ENCODE measurements at regions not wholly inside any gene's neighbourhood (a gene's known extent, or its start where the extent isn't known, plus 50 kb on each side); places are given as distances from the start of the nearest gene placed in this dataset.

GRCh38 chr13:75202981-75203380 is 279.0 kb downstream of the TBC1D4 start:
- TF ChIP-seq CTCF (IDR thresholded peaks at IDR 0.05; ENCODE audit: insufficient read depth, low read length, poor library complexity, severe bottlenecking) (no peak), EZH2phosphoT487 (conservative IDR thresholded peaks at IDR 0.05; ENCODE audit: low read length) (no peak)

All from SU-DHL-6 (cell line).